ENCODE measurements at regions not wholly inside any gene's neighbourhood (a gene's known extent, or its start where the extent isn't known, plus 50 kb on each side); places are given as distances from the start of the nearest gene placed in this dataset.
"Not testable (repeated sequence)": the region's sequence is repeated elsewhere in the genome, so short reads cannot be mapped to it uniquely, and the experiment has no call there.

DNA sequence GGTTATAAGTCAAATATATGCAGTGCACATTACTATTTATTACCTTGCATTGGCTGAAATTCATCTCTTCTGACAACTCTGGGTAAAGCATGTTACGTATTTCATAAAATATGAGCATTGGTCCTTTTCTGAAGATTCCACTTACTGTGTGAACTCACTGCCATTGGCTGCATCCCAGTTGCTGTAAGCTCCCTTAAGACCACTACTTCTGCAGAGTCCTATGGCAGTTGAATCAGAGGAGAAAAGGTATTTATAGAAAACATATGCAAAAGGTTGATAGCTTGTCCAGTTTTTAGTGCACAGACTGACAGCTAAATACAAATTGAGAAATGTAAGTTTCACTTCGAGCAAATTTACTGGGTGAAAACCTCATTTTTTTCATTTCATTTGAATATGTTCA lies 394.6 kb upstream of the ARRDC3 start:
- no peak for DNase-seq (ENCODE audit: insufficient read length, low spot score, missing footprints)
- Histone ChIP-seq H4K20me1 (ENCODE audit: insufficient read depth, low read length) (no peaks in the 10 kb centered on the region), H2AFZ (ENCODE audit: low read length) (no peak overlapping the region), H3K4me1 (ENCODE audit: insufficient read depth, low read length) (no peaks in the 10 kb centered on the region), H3K36me3 (ENCODE audit: insufficient read depth, low read length) (no peaks in the 10 kb centered on the region), H3K79me2 (ENCODE audit: insufficient read depth, low read length) (no peaks in the 10 kb centered on the region), H3K4me3 (ENCODE audit: insufficient read depth, low read length) (no peak overlapping the region), H3K27me3 (ENCODE audit: insufficient read depth, low read length) (no peaks in the 10 kb centered on the region), H3K4me2 (ENCODE audit: insufficient read depth, low read length) (no peak overlapping the region), H3K27ac (ENCODE audit: low read depth, low read length) (no peak overlapping the region), H3K9me3 (ENCODE audit: low read depth, low read length) (peaks cover 1% of the 10 kb centered on the region)
- no peak for TF ChIP-seq CTCF (IDR thresholded peaks at IDR 0.05; ENCODE audit: extremely low read depth, low read depth, low read length)

DNA sequence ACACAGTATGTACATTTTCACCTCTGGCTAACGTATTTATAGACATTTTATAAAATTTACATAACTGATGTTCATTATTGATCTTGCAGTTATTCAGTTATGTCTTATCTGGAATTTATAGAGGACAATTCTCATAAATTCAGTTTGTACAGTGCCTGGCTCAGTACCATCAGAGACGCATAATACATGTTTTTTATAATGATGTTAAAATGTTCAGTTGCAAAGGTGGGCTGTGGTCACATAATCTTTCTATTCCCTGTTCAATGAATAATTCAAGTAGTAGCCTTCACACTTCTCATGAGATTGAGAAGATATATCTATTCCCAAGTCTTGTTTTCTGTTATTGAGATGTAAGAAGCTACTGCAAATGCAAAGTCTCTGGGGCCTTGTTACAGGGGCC lies 393.1 kb upstream of the ARRDC3 start:
- Histone ChIP-seq H3K79me2 (ENCODE audit: insufficient read depth, low read length) (no peaks in the 10 kb centered on the region), H4K20me1 (ENCODE audit: insufficient read depth, low read length) (no peaks in the 10 kb centered on the region), H3K4me2 (ENCODE audit: insufficient read depth, low read length) (no peak overlapping the region), H3K4me3 (ENCODE audit: insufficient read depth, low read length) (no peak overlapping the region), H3K27ac (ENCODE audit: low read depth, low read length) (no peak overlapping the region), H3K36me3 (ENCODE audit: insufficient read depth, low read length) (no peaks in the 10 kb centered on the region), H2AFZ (ENCODE audit: low read length) (no peak overlapping the region), H3K9me3 (ENCODE audit: low read depth, low read length) (no peaks in the 10 kb centered on the region), H3K27me3 (ENCODE audit: insufficient read depth, low read length) (no peaks in the 10 kb centered on the region), H3K4me1 (ENCODE audit: insufficient read depth, low read length) (no peaks in the 10 kb centered on the region)
- no peak for TF ChIP-seq CTCF (IDR thresholded peaks at IDR 0.05; ENCODE audit: extremely low read depth, low read depth, low read length)
- DNase-seq (ENCODE audit: insufficient read length, low spot score, missing footprints), result no peak

GRCh38 chr5:91770400-91770799 lies 387.3 kb upstream of the ARRDC3 start:
- Histone ChIP-seq H3K36me3 (ENCODE audit: insufficient read depth, low read length) (no peaks in the 10 kb centered on the region), H3K4me1 (ENCODE audit: insufficient read depth, low read length) (no peaks in the 10 kb centered on the region), H3K9me3 (ENCODE audit: low read depth, low read length) (peaks cover 2% of the 10 kb centered on the region), H4K20me1 (ENCODE audit: insufficient read depth, low read length) (no peaks in the 10 kb centered on the region), H3K4me3 (ENCODE audit: insufficient read depth, low read length) (no peak overlapping the region), H3K27me3 (ENCODE audit: insufficient read depth, low read length) (no peaks in the 10 kb centered on the region), H3K27ac (ENCODE audit: low read depth, low read length) (no peak overlapping the region), H2AFZ (ENCODE audit: low read length) (no peak overlapping the region), H3K79me2 (ENCODE audit: insufficient read depth, low read length) (no peaks in the 10 kb centered on the region), H3K4me2 (ENCODE audit: insufficient read depth, low read length) (no peak overlapping the region)
- DNase-seq (ENCODE audit: insufficient read length, low spot score, missing footprints), result no peak
- TF ChIP-seq CTCF (IDR thresholded peaks at IDR 0.05; ENCODE audit: extremely low read depth, low read depth, low read length), result no peak

DNA sequence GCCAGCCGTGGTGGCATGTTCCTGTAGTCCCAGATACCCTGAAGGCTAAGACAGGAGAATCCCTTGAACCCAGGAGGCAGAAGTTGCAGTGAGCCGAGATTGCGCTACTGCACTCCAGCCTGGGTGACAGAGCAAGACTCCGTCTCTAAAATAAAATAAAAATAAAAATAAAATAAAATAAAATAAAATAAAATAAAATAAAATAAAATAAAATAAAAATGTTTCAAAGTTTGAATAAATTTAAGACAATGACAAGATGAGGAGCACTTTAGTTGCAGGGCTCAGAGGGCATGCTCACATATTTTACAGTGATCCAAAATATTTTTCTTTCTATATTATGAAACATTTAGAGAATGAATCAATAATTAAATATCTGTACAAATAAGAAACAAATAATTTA lies 374.3 kb upstream of the ARRDC3 start:
- not testable (repeated sequence) for H3K36me3 ChIP-seq (ENCODE audit: insufficient read depth, low read length); H3K27me3 ChIP-seq (ENCODE audit: insufficient read depth, low read length); H3K4me1 ChIP-seq (ENCODE audit: insufficient read depth, low read length); H4K20me1 ChIP-seq (ENCODE audit: insufficient read depth, low read length); H3K4me3 ChIP-seq (ENCODE audit: insufficient read depth, low read length); DNase-seq (ENCODE audit: insufficient read length, low spot score, missing footprints); H3K27ac ChIP-seq (ENCODE audit: low read depth, low read length); H3K9me3 ChIP-seq (ENCODE audit: low read depth, low read length); H3K4me2 ChIP-seq (ENCODE audit: insufficient read depth, low read length); H3K79me2 ChIP-seq (ENCODE audit: insufficient read depth, low read length); H2AFZ ChIP-seq (ENCODE audit: low read length)

- no peak overlapping the region for H2AFZ ChIP-seq (ENCODE audit: low read length)
- no peak overlapping the region for H3K4me3 ChIP-seq (ENCODE audit: insufficient read depth, low read length)
- no peak overlapping the region for H3K4me2 ChIP-seq (ENCODE audit: insufficient read depth, low read length)
- no peaks in the 10 kb centered on the region for H3K36me3 ChIP-seq (ENCODE audit: insufficient read depth, low read length)
- H3K27ac ChIP-seq (ENCODE audit: low read depth, low read length), result no peak overlapping the region
- no peak for TF ChIP-seq CTCF (IDR thresholded peaks at IDR 0.05; ENCODE audit: extremely low read depth, low read depth, low read length)
- H3K27me3 ChIP-seq (ENCODE audit: insufficient read depth, low read length), result no peaks in the 10 kb centered on the region
- no peaks in the 10 kb centered on the region for H3K4me1 ChIP-seq (ENCODE audit: insufficient read depth, low read length)
- H3K79me2 ChIP-seq (ENCODE audit: insufficient read depth, low read length), result no peaks in the 10 kb centered on the region
- DNase-seq (ENCODE audit: insufficient read length, low spot score, missing footprints), result no peak
- H3K9me3 ChIP-seq (ENCODE audit: low read depth, low read length), result no peaks in the 10 kb centered on the region
- H4K20me1 ChIP-seq (ENCODE audit: insufficient read depth, low read length), result no peaks in the 10 kb centered on the region
These were observed 371.9 kb upstream of the ARRDC3 start for GRCh38 chr5:91754990-91755389.

GRCh38 chr5:91744470-91744869 lies 361.4 kb upstream of the ARRDC3 start:
- not testable (repeated sequence) for H3K4me2 ChIP-seq (ENCODE audit: insufficient read depth, low read length); H3K36me3 ChIP-seq (ENCODE audit: insufficient read depth, low read length); H4K20me1 ChIP-seq (ENCODE audit: insufficient read depth, low read length); H3K9me3 ChIP-seq (ENCODE audit: low read depth, low read length); H3K27me3 ChIP-seq (ENCODE audit: insufficient read depth, low read length); H3K27ac ChIP-seq (ENCODE audit: low read depth, low read length); H3K4me1 ChIP-seq (ENCODE audit: insufficient read depth, low read length); DNase-seq (ENCODE audit: insufficient read length, low spot score, missing footprints); H2AFZ ChIP-seq (ENCODE audit: low read length); H3K79me2 ChIP-seq (ENCODE audit: insufficient read depth, low read length); H3K4me3 ChIP-seq (ENCODE audit: insufficient read depth, low read length)
